ENCODE measurements at regions not wholly inside any gene's neighbourhood (a gene's known extent, or its start where the extent isn't known, plus 50 kb on each side); places are given as distances from the start of the nearest gene placed in this dataset.

DNA sequence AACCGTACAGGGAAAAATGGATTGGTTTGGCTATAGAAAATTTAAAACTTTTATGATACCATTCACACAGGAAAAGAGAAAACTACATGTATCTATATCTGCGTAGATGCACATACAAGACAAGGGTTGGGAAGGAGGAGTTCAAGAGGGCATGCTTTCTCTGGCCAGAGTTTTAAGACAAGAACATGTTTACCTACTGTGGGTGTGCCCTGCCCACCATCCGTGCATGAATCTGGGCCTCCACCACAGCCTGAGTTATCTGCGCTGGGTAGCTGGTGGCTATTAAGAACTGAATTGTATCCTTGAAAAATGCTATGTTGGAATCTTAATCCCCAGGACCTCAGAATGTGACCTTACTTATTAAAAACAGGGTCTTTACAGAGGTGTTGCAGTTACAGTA, 151.6 kb downstream of the AASDH start:
- TF ChIP-seq CTCF (IDR thresholded peaks at IDR 0.05 in 2 of 3, conservative IDR thresholded peaks at IDR 0.05 in 1 of 3; ENCODE audit: borderline replicate concordance in 1 of 3, insufficient read depth in 1 of 3, low read depth in 2 of 3, low read length in 2 of 3) (no peak), CEBPB (IDR thresholded peaks at IDR 0.05; ENCODE audit: low read depth) (no peak), EZH2phosphoT487 (IDR thresholded peaks at IDR 0.05; ENCODE audit: borderline replicate concordance) (no peak), SRF (IDR thresholded peaks at IDR 0.05; ENCODE audit: low read depth) (no peak), MAX (IDR thresholded peaks at IDR 0.05) (no peak), TCF7L2 (IDR thresholded peaks at IDR 0.05; ENCODE audit: borderline replicate concordance, extremely low read depth, insufficient read depth, insufficient read length) (no peak), POLR2AphosphoS5 (IDR thresholded peaks at IDR 0.05; ENCODE audit: low read depth, low read length) (no peak), ZNF274 (IDR thresholded peaks at IDR 0.05; ENCODE audit: low read depth, low read length) (no peak), POLR2A (IDR thresholded peaks at IDR 0.05; ENCODE audit: borderline replicate concordance, extremely low read depth, insufficient read depth, insufficient read length) (no peak), YY1 (IDR thresholded peaks at IDR 0.05; ENCODE audit: extremely low read depth, insufficient replicate concordance, low read depth, low read length) (no peak), EZH2 (IDR thresholded peaks at IDR 0.05) (no peak), JUND (IDR thresholded peaks at IDR 0.05) (no peak)

Data from HCT116 (cell line).